H1 (cell line): ENCODE measurements at regions not wholly inside any gene's neighbourhood (a gene's known extent, or its start where the extent isn't known, plus 50 kb on each side); places are given as distances from the start of the nearest gene placed in this dataset.

Source experiments
- SUZ12 ChIP-seq: fragments of 200-600 bp; sonication (generic); IDR thresholded peaks from 2 replicates; pipeline ENCODE4 v1.6.1; 2012; ENCODE audit warnings: mild to moderate bottlenecking, inconsistent platforms, low read length, moderate library complexity, mixed read lengths
- TF ChIP-seq, protein P1 (sequence below): IDR thresholded peaks from 2 replicates; pipeline ENCODE4 v1.6.1; 2012; ENCODE audit warnings: low read length, inconsistent platforms

DNA sequence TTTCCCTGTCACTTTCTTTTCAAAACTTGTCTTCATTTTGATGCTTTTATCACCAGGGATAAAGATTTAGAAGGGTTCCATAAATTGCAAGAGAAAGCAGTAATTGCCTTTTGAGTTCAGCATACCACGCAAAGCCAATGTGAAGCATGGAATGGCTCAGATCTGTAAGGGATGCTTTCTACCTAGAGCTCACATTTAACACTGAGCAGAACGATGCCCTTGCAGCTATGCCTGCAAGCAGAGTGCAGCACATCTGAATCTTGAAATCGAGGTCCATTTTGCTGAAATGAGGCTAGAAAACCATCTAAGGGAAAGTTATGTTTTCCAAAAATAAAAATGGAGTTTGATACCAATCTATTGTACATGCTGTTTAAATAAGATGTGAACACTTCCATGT lies 171.2 kb upstream of the CELF2 start (continued):
- TF ChIP-seq, protein P1, sequence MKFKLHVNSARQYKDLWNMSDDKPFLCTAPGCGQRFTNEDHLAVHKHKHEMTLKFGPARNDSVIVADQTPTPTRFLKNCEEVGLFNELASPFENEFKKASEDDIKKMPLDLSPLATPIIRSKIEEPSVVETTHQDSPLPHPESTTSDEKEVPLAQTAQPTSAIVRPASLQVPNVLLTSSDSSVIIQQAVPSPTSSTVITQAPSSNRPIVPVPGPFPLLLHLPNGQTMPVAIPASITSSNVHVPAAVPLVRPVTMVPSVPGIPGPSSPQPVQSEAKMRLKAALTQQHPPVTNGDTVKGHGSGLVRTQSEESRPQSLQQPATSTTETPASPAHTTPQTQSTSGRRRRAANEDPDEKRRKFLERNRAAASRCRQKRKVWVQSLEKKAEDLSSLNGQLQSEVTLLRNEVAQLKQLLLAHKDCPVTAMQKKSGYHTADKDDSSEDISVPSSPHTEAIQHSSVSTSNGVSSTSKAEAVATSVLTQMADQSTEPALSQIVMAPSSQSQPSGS: no peak
- no peak for TF ChIP-seq SUZ12
- TF ChIP-seq, all 59 proteins: peak for 0
